ENCODE measurements at regions not wholly inside any gene's neighbourhood (a gene's known extent, or its start where the extent isn't known, plus 50 kb on each side); places are given as distances from the start of the nearest gene placed in this dataset.

GRCh38 chr3:188051801-188052168, 102.2 kb upstream of the LPP start:
- H3K14ac ChIP-seq (ENCODE audit: low read length) = peak overlapping the region; percentile 66
- H3K27me3 ChIP-seq (ENCODE audit: insufficient read depth, low read length) = no peaks in the 10 kb centered on the region
- H2BK12ac ChIP-seq (ENCODE audit: low read length) = peak overlapping the region; percentile 63
- H3K18ac ChIP-seq (ENCODE audit: low read length) = peak overlapping the region; percentile 82
- no peak overlapping the region for H3K4me3 ChIP-seq (ENCODE audit: low read depth, low read length)
- no peak overlapping the region for H3K23ac ChIP-seq (ENCODE audit: low read length)
- H3K9me3 ChIP-seq (ENCODE audit: insufficient read depth, low read depth, low read length) = no peaks in the 10 kb centered on the region
- DNase-seq = peak; percentile 74 to 79
- peak overlapping the region; percentile 65 for H4K12ac ChIP-seq (ENCODE audit: low read depth, low read length)
- WGBS (ENCODE audit: extremely low coverage, insufficient coverage, insufficient read length) = no CpG with 5 or more reads among the region's 8 CpGs
- H3K4me2 ChIP-seq (ENCODE audit: low read length) = no peak overlapping the region
- H3K79me2 ChIP-seq (ENCODE audit: control insufficient read depth, insufficient read depth, low read length, poor library complexity) = no peaks in the 10 kb centered on the region
- H3K4me1 ChIP-seq (ENCODE audit: control insufficient read depth in 1 of 2, insufficient read depth in 2 of 2, low read length in 2 of 2) = peaks cover 18 to 21% of the 10 kb centered on the region in 2 experiments
- no peak overlapping the region for H3K27ac ChIP-seq (ENCODE audit: low read depth, low read length)
- peak overlapping the region; percentile 37 for H2AFZ ChIP-seq (ENCODE audit: insufficient read depth, low read length, poor library complexity)
- no peak overlapping the region for H3K9ac ChIP-seq (ENCODE audit: low read length)
- peak overlapping the region; percentile 55 for H4K91ac ChIP-seq (ENCODE audit: low read depth, low read length)
- peaks cover 11% of the 10 kb centered on the region for H3K79me1 ChIP-seq (ENCODE audit: low read length)
- H2BK5ac ChIP-seq (ENCODE audit: low read depth, low read length, poor library complexity) = no peak overlapping the region
- peak overlapping the region; percentile 30 for H2AK5ac ChIP-seq (ENCODE audit: low read length)
- H2BK120ac ChIP-seq (ENCODE audit: insufficient read depth, low read length, poor library complexity) = peak overlapping the region; percentile 74
- no peak overlapping the region for H3K4ac ChIP-seq (ENCODE audit: low read depth, low read length)
- no peaks in the 10 kb centered on the region for H3K36me3 ChIP-seq (ENCODE audit: control insufficient read depth in 1 of 2, insufficient read depth in 2 of 2, low read length in 2 of 2)
- H4K8ac ChIP-seq (ENCODE audit: low read depth, low read length) = peak overlapping the region; percentile 36

- WGBS (ENCODE audit: extremely low coverage, insufficient coverage, insufficient read length) = no CpG with 5 or more reads among the region's 17 CpGs
- Histone ChIP-seq H3K36me3 (ENCODE audit: control insufficient read depth in 1 of 2, insufficient read depth in 2 of 2, low read length in 2 of 2) (no peaks in the 10 kb centered on the region), H4K8ac (ENCODE audit: low read depth, low read length) (peak overlapping the region; percentile 33)
Observed at GRCh38 chr3:188052169-188053035, 101.6 kb upstream of the LPP start.

GRCh38 chr3:188053036-188053340, 101.0 kb upstream of the LPP start:
- H2BK120ac ChIP-seq (ENCODE audit: insufficient read depth, low read length, poor library complexity) = no peak overlapping the region
- H3K14ac ChIP-seq (ENCODE audit: low read length) = no peak overlapping the region
- H3K79me1 ChIP-seq (ENCODE audit: low read length) = peaks cover 11% of the 10 kb centered on the region
- no peaks in the 10 kb centered on the region for H3K9me3 ChIP-seq (ENCODE audit: insufficient read depth, low read depth, low read length)
- DNase-seq = peak in 1 of 2 donors; percentile 35
- H2BK5ac ChIP-seq (ENCODE audit: low read depth, low read length, poor library complexity) = no peak overlapping the region
- no peak overlapping the region for H4K12ac ChIP-seq (ENCODE audit: low read depth, low read length)
- H3K4me2 ChIP-seq (ENCODE audit: low read length) = peak overlapping the region; percentile 28
- H3K23ac ChIP-seq (ENCODE audit: low read length) = no peak overlapping the region
- H4K8ac ChIP-seq (ENCODE audit: low read depth, low read length) = no peak overlapping the region
- H3K18ac ChIP-seq (ENCODE audit: low read length) = no peak overlapping the region
- H3K27ac ChIP-seq (ENCODE audit: low read depth, low read length) = peak overlapping the region; percentile 77
- no peak overlapping the region for H4K91ac ChIP-seq (ENCODE audit: low read depth, low read length)
- no peak overlapping the region for H2BK12ac ChIP-seq (ENCODE audit: low read length)
- H3K36me3 ChIP-seq (ENCODE audit: control insufficient read depth in 1 of 2, insufficient read depth in 2 of 2, low read length in 2 of 2) = no peaks in the 10 kb centered on the region
- no peak overlapping the region for H3K9ac ChIP-seq (ENCODE audit: low read length)
- no peak overlapping the region for H2AFZ ChIP-seq (ENCODE audit: insufficient read depth, low read length, poor library complexity)
- no peak overlapping the region for H3K4ac ChIP-seq (ENCODE audit: low read depth, low read length)
- no peak overlapping the region for H2AK5ac ChIP-seq (ENCODE audit: low read length)
- WGBS (ENCODE audit: extremely low coverage, insufficient coverage, insufficient read length) = no CpG with 5 or more reads among the region's 1 CpG
- H3K27me3 ChIP-seq (ENCODE audit: insufficient read depth, low read length) = no peaks in the 10 kb centered on the region
- H3K4me3 ChIP-seq (ENCODE audit: low read depth, low read length) = no peak overlapping the region
- peaks cover 18 to 21% of the 10 kb centered on the region in 2 experiments for H3K4me1 ChIP-seq (ENCODE audit: control insufficient read depth in 1 of 2, insufficient read depth in 2 of 2, low read length in 2 of 2)
- H3K79me2 ChIP-seq (ENCODE audit: control insufficient read depth, insufficient read depth, low read length, poor library complexity) = no peaks in the 10 kb centered on the region

More at GRCh38 chr3:188052169-188053035, 101.6 kb upstream of the LPP start:
- no peak overlapping the region for H3K4me3 ChIP-seq (ENCODE audit: low read depth, low read length)
- peak overlapping the region; percentile 21 for H2AFZ ChIP-seq (ENCODE audit: insufficient read depth, low read length, poor library complexity)
- peak overlapping the region; percentile 84 for H4K91ac ChIP-seq (ENCODE audit: low read depth, low read length)
- peaks cover 11% of the 10 kb centered on the region for H3K79me1 ChIP-seq (ENCODE audit: low read length)
- no peaks in the 10 kb centered on the region for H3K9me3 ChIP-seq (ENCODE audit: insufficient read depth, low read depth, low read length)
- DNase-seq = no peak
- no peak overlapping the region for H3K9ac ChIP-seq (ENCODE audit: low read length)
- H3K14ac ChIP-seq (ENCODE audit: low read length) = peak overlapping the region; percentile 23
- peak overlapping the region; percentile 95 for H2BK12ac ChIP-seq (ENCODE audit: low read length)
- peak overlapping the region; percentile 77 for H3K27ac ChIP-seq (ENCODE audit: low read depth, low read length)
- H2BK5ac ChIP-seq (ENCODE audit: low read depth, low read length, poor library complexity) = peak overlapping the region; percentile 87
- peak overlapping the region; percentile 39 for H3K4ac ChIP-seq (ENCODE audit: low read depth, low read length)
- H3K23ac ChIP-seq (ENCODE audit: low read length) = no peak overlapping the region
- H3K79me2 ChIP-seq (ENCODE audit: control insufficient read depth, insufficient read depth, low read length, poor library complexity) = no peaks in the 10 kb centered on the region
- peak overlapping the region; percentile 28 for H3K4me2 ChIP-seq (ENCODE audit: low read length)
- H2BK120ac ChIP-seq (ENCODE audit: insufficient read depth, low read length, poor library complexity) = peak overlapping the region; percentile 92
- H2AK5ac ChIP-seq (ENCODE audit: low read length) = peak overlapping the region; percentile 24
- H3K27me3 ChIP-seq (ENCODE audit: insufficient read depth, low read length) = no peaks in the 10 kb centered on the region
- H4K12ac ChIP-seq (ENCODE audit: low read depth, low read length) = peak overlapping the region; percentile 73
- peaks cover 18 to 21% of the 10 kb centered on the region in 2 experiments for H3K4me1 ChIP-seq (ENCODE audit: control insufficient read depth in 1 of 2, insufficient read depth in 2 of 2, low read length in 2 of 2)
- peak overlapping the region; percentile 3 for H3K18ac ChIP-seq (ENCODE audit: low read length)

GRCh38 chr3:188053710-188054380, 100.1 kb upstream of the LPP start:
- Histone ChIP-seq H3K27ac (ENCODE audit: low read depth, low read length) (no peak overlapping the region), H2BK120ac (ENCODE audit: insufficient read depth, low read length, poor library complexity) (peak overlapping the region; percentile 46), H3K14ac (ENCODE audit: low read length) (no peak overlapping the region), H4K8ac (ENCODE audit: low read depth, low read length) (peak overlapping the region; percentile 35), H3K79me2 (ENCODE audit: control insufficient read depth, insufficient read depth, low read length, poor library complexity) (no peaks in the 10 kb centered on the region), H4K91ac (ENCODE audit: low read depth, low read length) (no peak overlapping the region), H3K4me2 (ENCODE audit: low read length) (no peak overlapping the region), H2AK5ac (ENCODE audit: low read length) (peak overlapping the region; percentile 68), H3K23ac (ENCODE audit: low read length) (no peak overlapping the region), H3K4ac (ENCODE audit: low read depth, low read length) (no peak overlapping the region), H3K79me1 (ENCODE audit: low read length) (peaks cover 11% of the 10 kb centered on the region), H3K36me3 (ENCODE audit: control insufficient read depth in 1 of 2, insufficient read depth in 2 of 2, low read length in 2 of 2) (no peaks in the 10 kb centered on the region), H4K12ac (ENCODE audit: low read depth, low read length) (no peak overlapping the region), H3K27me3 (ENCODE audit: insufficient read depth, low read length) (no peaks in the 10 kb centered on the region), H3K9me3 (ENCODE audit: insufficient read depth, low read depth, low read length) (no peaks in the 10 kb centered on the region), H3K18ac (ENCODE audit: low read length) (no peak overlapping the region), H3K9ac (ENCODE audit: low read length) (no peak overlapping the region), H3K4me3 (ENCODE audit: low read depth, low read length) (no peak overlapping the region), H2BK12ac (ENCODE audit: low read length) (peak overlapping the region; percentile 50), H3K4me1 (ENCODE audit: control insufficient read depth in 1 of 2, insufficient read depth in 2 of 2, low read length in 2 of 2) (peaks cover 18 to 21% of the 10 kb centered on the region in 2 experiments), H2BK5ac (ENCODE audit: low read depth, low read length, poor library complexity) (no peak overlapping the region), H2AFZ (ENCODE audit: insufficient read depth, low read length, poor library complexity) (no peak overlapping the region)
- DNase-seq = no peak
- no CpG with 5 or more reads among the region's 10 CpGs for WGBS (ENCODE audit: extremely low coverage, insufficient coverage, insufficient read length)
